GM12878 (cell line): ENCODE measurements at regions not wholly inside any gene's neighbourhood (a gene's known extent, or its start where the extent isn't known, plus 50 kb on each side); places are given as distances from the start of the nearest gene placed in this dataset.

Experiments
- ATAC-seq: fragments of 200-7000 bp; cut with Tn5 transposase; 3 replicates; pipeline ENCODE4 v1.9.1; 2020; ENCODE audit warnings: mild to moderate bottlenecking, moderate library complexity
- BruUV-seq: library from RNA; stranded (reverse); fragments of 400-500 nt; replicated peaks from 2 replicates; lab custom pipeline; 2021; lab: Mats Ljungman, UMichigan
- CTCF ChIA-PET: fragments of 300-600 bp; sonication (Branson Sonifier 250); formaldehyde crosslinking; extraction: SDS; loops from one replicate; lab custom pipeline; 2021; ENCODE audit warnings: inconsistent platforms; lab: Yijun Ruan, JAX
- POLR2A ChIA-PET: fragments of 350-600 bp; formaldehyde crosslinking; extraction: SDS; loops from one replicate; lab custom pipeline; 2021; ENCODE audit warnings: inconsistent platforms; lab: Charles Lee
- RAD21 ChIA-PET: fragments of 300-600 bp; sonication (Branson Sonifier 250); formaldehyde crosslinking; loops from one replicate; lab custom pipeline; 2023; ENCODE audit warnings: antibody characterized with exemption; ENCODE audit not compliant: unreplicated experiment; lab: Charles Lee
- SMC1A ChIA-PET: fragments of 300-600 bp; sonication (Branson Sonifier 250); formaldehyde crosslinking; loops from one replicate; lab custom pipeline; 2023; ENCODE audit not compliant: unreplicated experiment, uncharacterized antibody; lab: Charles Lee
- DNase-seq: peaks from one replicate; pipeline ENCODE4 v3.0.0-alpha.2; 2011; ENCODE audit warnings: low read depth, low spot score
- FAIRE-seq: peaks from 3 replicates; lab custom pipeline; 2011; peaks lifted over from hg19 to GRCh38; lab: Jason Lieb, UNC
- H2AFZ ChIP-seq: 2 replicates; pipeline ENCODE4 v1.6.0; 2011; ENCODE audit warnings: low read depth, low read length, control low read depth; ENCODE audit not compliant: control insufficient read depth
- H3K27ac ChIP-seq: 2 replicates; pipeline ENCODE4 v1.5.1; 2011; ENCODE audit warnings: control low read depth; ENCODE audit not compliant: control insufficient read depth, insufficient read depth
- H3K27me3 ChIP-seq, 2 experiments: replicated peaks in 1 of 2; 2 replicates each; pipeline versions ENCODE4 v1.6.0 to v1.6.1; 2011; ENCODE audit warnings: low read length in 1 of 2; ENCODE audit not compliant: control insufficient read depth in 2 of 2, insufficient read depth in 2 of 2
- H3K36me3 ChIP-seq, 2 experiments: 2 replicates each; pipeline ENCODE4 v1.5.1; 2011; ENCODE audit warnings: low read length in 1 of 2; ENCODE audit not compliant: control insufficient read depth in 2 of 2, insufficient read depth in 2 of 2
- H3K4me1 ChIP-seq: 2 replicates; pipeline ENCODE4 v1.6.1; 2011; ENCODE audit warnings: mild to moderate bottlenecking, low read length, moderate library complexity, mixed read lengths; ENCODE audit not compliant: control insufficient read depth, insufficient read depth
- H3K4me2 ChIP-seq: 2 replicates; pipeline ENCODE4 v1.6.0; 2011; ENCODE audit warnings: control low read depth; ENCODE audit not compliant: control insufficient read depth, insufficient read depth
- H3K4me3 ChIP-seq: fragments of 200-600 bp; sonication (generic); 2 replicates; pipeline ENCODE4 v1.5.1; 2016
- H3K79me2 ChIP-seq: 2 replicates; pipeline ENCODE4 v1.6.0; 2011; ENCODE audit warnings: low read length; ENCODE audit not compliant: control insufficient read depth, insufficient read depth
- H3K9ac ChIP-seq: 2 replicates; pipeline ENCODE4 v1.8.0; 2011; ENCODE audit warnings: low read length, control low read depth, mixed read lengths; ENCODE audit not compliant: control insufficient read depth, insufficient read depth
- H3K9me3 ChIP-seq: replicated peaks from 3 replicates; pipeline ENCODE4 v1.5.1; 2011; ENCODE audit warnings: mild to moderate bottlenecking, low read length; ENCODE audit not compliant: control insufficient read depth, insufficient read depth
- H4K20me1 ChIP-seq: 2 replicates; pipeline ENCODE4 v1.6.0; 2011; ENCODE audit not compliant: control insufficient read depth, insufficient read depth
- E4F1 ChIP-seq: fragments of 450-650 bp; IDR thresholded peaks from 2 replicates; pipeline ENCODE4 v1.6.1; 2018; ENCODE audit warnings: borderline replicate concordance, mild to moderate bottlenecking; ENCODE audit not compliant: partially characterized antibody
- IKZF2 ChIP-seq, 2 experiments: fragments of 450-650 bp; IDR thresholded peaks; 2 replicates each; pipeline ENCODE4 v1.6.1; 2017; ENCODE audit warnings: mild to moderate bottlenecking in 2 of 2, moderate library complexity in 2 of 2
- IRF3 ChIP-seq: fragments of 450-650 bp; IDR thresholded peaks from 2 replicates; pipeline ENCODE4 v1.6.1; 2014; ENCODE audit warnings: mild to moderate bottlenecking
- PAX5 ChIP-seq: IDR thresholded peaks from 2 replicates; pipeline ENCODE4 v1.6.1; 2011; ENCODE audit warnings: low read depth, low read length, borderline replicate concordance
- RUNX3 ChIP-seq: IDR thresholded peaks from 2 replicates; pipeline ENCODE4 v1.6.1; 2012; ENCODE audit warnings: low read length, inconsistent platforms
- USF1 ChIP-seq: IDR thresholded peaks from 2 replicates; pipeline ENCODE4 v1.6.1; 2011; ENCODE audit warnings: borderline replicate concordance, low read depth, mild to moderate bottlenecking, moderate library complexity, mixed read lengths, low read length; ENCODE audit not compliant: insufficient read depth; ENCODE audit errors: extremely low read length
- ZBTB4 ChIP-seq: fragments of 450-650 bp; formaldehyde crosslinking; IDR thresholded peaks from 2 replicates; pipeline ENCODE4 v1.4.0; 2022; ENCODE audit warnings: mild to moderate bottlenecking, moderate library complexity
- ZNF384 ChIP-seq: IDR thresholded peaks from 2 replicates; pipeline ENCODE4 v1.6.1; 2012; ENCODE audit warnings: low read depth, mild to moderate bottlenecking, low read length, improper control_type of control experiment, borderline replicate concordance
- ZZZ3 ChIP-seq: IDR thresholded peaks from 2 replicates; pipeline ENCODE4 v1.6.1; 2011; ENCODE audit warnings: low read depth; ENCODE audit not compliant: control insufficient read depth, insufficient read length
- WGBS: methylation state at CpG from one replicate; pipeline ENCODE4 v1.1.6; 2016; ENCODE audit warnings: low lambda C conversion rate; ENCODE audit not compliant: insufficient replicate concordance, insufficient coverage; ENCODE audit errors: missing lambda C conversion rate; 5-methylcytosine and 5-hydroxymethylcytosine counted together
- in situ Hi-C: fragments of 300-500 bp; cut with MboI; formaldehyde crosslinking; loops from 9 replicates; pipeline ENCODE4 v1.14.3; 2018; ENCODE audit warnings: mixed read lengths
- intact Hi-C: fragments of 100-400 bp; cut with micrococcal nuclease; formaldehyde crosslinking; loops from one replicate; pipeline ENCODE4 v1.14.2; 2022; ENCODE audit not compliant: unreplicated experiment

GRCh38 chr13:107721125-107721869 lies 494.0 kb downstream of the LIG4 start:
- Histone ChIP-seq H3K9ac (no peak overlapping the region), H3K27ac (no peak overlapping the region), H3K9me3 (no peaks in the 10 kb centered on the region), H2AFZ (no peak overlapping the region), H3K27me3 (no peaks in the 10 kb centered on the region), H4K20me1 (no peaks in the 10 kb centered on the region), H3K4me1 (no peaks in the 10 kb centered on the region), H3K4me3 (no peak overlapping the region), H3K79me2 (no peaks in the 10 kb centered on the region), H3K36me3 (no peaks in the 10 kb centered on the region), H3K4me2 (no peak overlapping the region)
- ChIA-PET RAD21 (no interaction called here), CTCF (no interaction called here), POLR2A (no interaction called here), SMC1A (interaction anchor here (0.6 kb wide), 1 partner anchor 1299 kb away, joined by 3 read pairs; no protein-coding TSS in a partner anchor)
- intact Hi-C loops = no loop called here
- no peak for ATAC-seq
- TF ChIP-seq RUNX3 (no peak), IKZF2 (IDR thresholded peaks at IDR 0.05) (no peak), E4F1 (no peak), IRF3 (no peak), ZZZ3 (no peak), PAX5 (no peak), ZNF384 (no peak), ZBTB4 (CRISPR knock-in tag) (no peak), USF1 (no peak)
- DNase-seq = no peak
- BruUV-seq = no TSS peak
- in situ Hi-C loops = no loop called here
- no peak for FAIRE-seq
- WGBS = 18% methylated on average over 13 of the region's 13 CpGs
